Panc1 (cell line): ENCODE measurements at regions not wholly inside any gene's neighbourhood (a gene's known extent, or its start where the extent isn't known, plus 50 kb on each side); places are given as distances from the start of the nearest gene placed in this dataset.
"Not testable (repeated sequence)": the region's sequence is repeated elsewhere in the genome, so short reads cannot be mapped to it uniquely, and the experiment has no call there.

ENCODE experiments used
- ATAC-seq: fragments of 200-7000 bp; cut with Tn5 transposase; 2 replicates; pipeline ENCODE4 v1.9.1; 2020; ENCODE audit warnings: mild to moderate bottlenecking, moderate library complexity
- BruUV-seq: library from RNA; stranded (reverse); fragments of 400-500 nt; replicated peaks from 2 replicates; lab custom pipeline; 2021; lab: Mats Ljungman, UMichigan
- CTCF ChIA-PET: fragments of 300-600 bp; sonication (Branson Sonifier 250); formaldehyde crosslinking; loops from one replicate; lab custom pipeline; 2022; ENCODE audit warnings: antibody characterized with exemption; lab: Charles Lee
- POLR2A ChIA-PET: fragments of 300-600 bp; sonication (Branson Sonifier 250); formaldehyde crosslinking; loops from one replicate; lab custom pipeline; 2022; ENCODE audit warnings: antibody characterized with exemption; lab: Charles Lee
- DNase-seq: peaks from one replicate; pipeline ENCODE4 v3.0.0-alpha.2; 2010; ENCODE audit warnings: low read depth, low spot score
- H3K27ac ChIP-seq: 2 replicates; pipeline ENCODE4 v1.5.1; 2011; ENCODE audit warnings: mild to moderate bottlenecking, low read length, inconsistent platforms
- H3K27me3 ChIP-seq: fragments of 200-500 bp; sonication (Bioruptor generic); 2 replicates; pipeline ENCODE4 v1.6.0; 2014; ENCODE audit warnings: low read length, inconsistent platforms; ENCODE audit not compliant: control insufficient read depth, insufficient read depth
- H3K36me3 ChIP-seq: fragments of 200-500 bp; sonication (Bioruptor generic); 2 replicates; pipeline ENCODE4 v1.5.1; 2014; ENCODE audit warnings: inconsistent platforms, mild to moderate bottlenecking, low read length, moderate library complexity; ENCODE audit not compliant: control insufficient read depth, insufficient read depth
- H3K4me1 ChIP-seq: 2 replicates; pipeline ENCODE4 v1.5.1; 2011; ENCODE audit warnings: inconsistent platforms, mild to moderate bottlenecking, low read length, moderate library complexity; ENCODE audit not compliant: control insufficient read depth, insufficient read depth
- H3K4me3 ChIP-seq, 2 experiments: 2 replicates each; pipeline ENCODE4 v1.5.1; 2011 to 2012; ENCODE audit warnings: low read depth in 2 of 2, low read length in 2 of 2, mild to moderate bottlenecking in 2 of 2, inconsistent platforms in 1 of 2, moderate library complexity in 1 of 2
- H3K9me3 ChIP-seq: fragments of 200-500 bp; sonication (Bioruptor generic); 2 replicates; pipeline ENCODE4 v1.5.1; 2014; ENCODE audit warnings: low read depth, mild to moderate bottlenecking, inconsistent platforms, low read length, moderate library complexity; ENCODE audit not compliant: control insufficient read depth, insufficient read depth
- POLR2AphosphoS5 ChIP-seq: IDR thresholded peaks from 2 replicates; pipeline ENCODE4 v1.6.1; 2012; ENCODE audit warnings: mild to moderate bottlenecking, low read depth, low read length, moderate library complexity
- SIN3A ChIP-seq: IDR thresholded peaks from 2 replicates; pipeline ENCODE4 v1.6.1; 2012; ENCODE audit warnings: low read depth, mild to moderate bottlenecking, low read length, moderate library complexity, borderline replicate concordance; ENCODE audit not compliant: insufficient read depth
- TCF7L2 ChIP-seq: IDR thresholded peaks from 2 replicates; pipeline ENCODE4 v1.6.1; 2011; ENCODE audit warnings: mild to moderate bottlenecking, low read depth, low read length, inconsistent platforms
- in situ Hi-C: cut with HindIII; loops from 2 replicates; pipeline ENCODE4 v1.10.0; 2016; ENCODE audit warnings: low sequenced_read_pairs, low pct_unique_long_range_greater_than_20kb
- intact Hi-C: fragments of 100-400 bp; cut with micrococcal nuclease; formaldehyde crosslinking; loops from one replicate; pipeline ENCODE4 v1.10.0; 2022; ENCODE audit not compliant: unreplicated experiment
- TF ChIP-seq, protein P1 (sequence below): fragments of 450-650 bp; IDR thresholded peaks from 2 replicates; pipeline ENCODE4 v1.5.1; 2017; ENCODE audit warnings: mild to moderate bottlenecking
- TF ChIP-seq, protein P2 (sequence below), 2 experiments: IDR thresholded peaks; 2 replicates each; pipeline ENCODE4 v1.6.1; 2011 to 2012; ENCODE audit warnings: low read depth in 2 of 2, control low read depth in 1 of 2, low read length in 1 of 2, mild to moderate bottlenecking in 1 of 2, moderate library complexity in 1 of 2; ENCODE audit not compliant: insufficient read depth in 1 of 2

DNA sequence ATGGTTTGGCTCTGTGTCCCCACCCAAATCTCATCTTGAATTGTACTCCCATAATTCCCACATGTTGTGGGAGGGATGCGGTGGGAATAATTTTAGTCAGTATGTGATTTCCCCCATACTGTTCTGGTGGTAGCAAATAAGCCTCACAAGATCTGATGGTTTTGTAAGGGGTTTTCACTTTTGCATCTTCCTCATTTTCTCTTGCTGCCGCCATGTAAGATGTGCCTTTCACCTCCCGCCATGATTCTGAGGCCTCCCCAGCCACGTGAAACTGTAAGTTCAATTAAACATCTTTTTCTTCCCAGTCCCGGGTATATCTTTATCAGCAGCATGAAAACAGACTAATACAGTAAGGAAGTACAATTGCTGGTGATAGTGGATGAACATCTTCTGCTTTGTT lies 269.9 kb upstream of the NR2F2 start:
- intact Hi-C loops = loop anchor here (10.0 kb wide), 1 partner anchor 1684 kb away; no protein-coding TSS in a partner anchor
- H3K27me3 ChIP-seq, H3K9me3 ChIP-seq, in situ Hi-C loops, H3K4me3 ChIP-seq, H3K4me1 ChIP-seq, H3K27ac ChIP-seq, POLR2A ChIA-PET, ATAC-seq, BruUV-seq, DNase-seq, H3K36me3 ChIP-seq: not testable (repeated sequence)
- CTCF ChIA-PET = interaction anchor here (0.6 kb wide), 1 partner anchor 8 kb away, joined by 3 read pairs; no protein-coding TSS in a partner anchor

DNA sequence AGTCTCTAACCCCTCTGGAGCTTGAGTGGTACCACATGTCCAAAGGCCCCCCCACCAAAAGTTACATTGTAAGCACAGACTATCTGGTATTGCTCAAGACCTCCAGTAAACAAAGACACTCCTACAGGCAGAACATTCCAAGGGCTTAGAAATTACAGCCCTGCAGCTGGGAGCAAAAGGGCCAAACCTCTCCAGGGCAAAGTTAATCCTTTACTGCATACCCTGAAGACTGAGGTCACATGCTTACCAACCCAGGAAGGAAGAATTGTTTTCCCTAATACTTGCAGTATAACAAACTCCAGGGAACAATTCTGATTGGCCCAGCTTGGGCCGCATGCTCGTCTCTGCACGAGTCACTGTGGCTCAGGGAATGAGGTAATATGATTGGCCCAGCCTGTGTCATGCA lies 266.1 kb upstream of the NR2F2 start:
- Histone ChIP-seq H3K27me3 (no peaks in the 10 kb centered on the region), H3K36me3 (no peaks in the 10 kb centered on the region), H3K9me3 (no peaks in the 10 kb centered on the region), H3K4me3 (no peak overlapping the region), H3K4me1 (no peaks in the 10 kb centered on the region), H3K27ac (no peak overlapping the region)
- no peak for DNase-seq
- BruUV-seq = no TSS peak
- CTCF ChIA-PET = no interaction called here
- intact Hi-C loops (loop anchor here (10.0 kb wide), 1 partner anchor 1680 kb away; no protein-coding TSS in a partner anchor), in situ Hi-C loops (no loop called here)
- POLR2A ChIA-PET = no interaction called here
- ATAC-seq = no peak
- no peak for TF ChIP-seq POLR2AphosphoS5
- TF ChIP-seq, protein P1, sequence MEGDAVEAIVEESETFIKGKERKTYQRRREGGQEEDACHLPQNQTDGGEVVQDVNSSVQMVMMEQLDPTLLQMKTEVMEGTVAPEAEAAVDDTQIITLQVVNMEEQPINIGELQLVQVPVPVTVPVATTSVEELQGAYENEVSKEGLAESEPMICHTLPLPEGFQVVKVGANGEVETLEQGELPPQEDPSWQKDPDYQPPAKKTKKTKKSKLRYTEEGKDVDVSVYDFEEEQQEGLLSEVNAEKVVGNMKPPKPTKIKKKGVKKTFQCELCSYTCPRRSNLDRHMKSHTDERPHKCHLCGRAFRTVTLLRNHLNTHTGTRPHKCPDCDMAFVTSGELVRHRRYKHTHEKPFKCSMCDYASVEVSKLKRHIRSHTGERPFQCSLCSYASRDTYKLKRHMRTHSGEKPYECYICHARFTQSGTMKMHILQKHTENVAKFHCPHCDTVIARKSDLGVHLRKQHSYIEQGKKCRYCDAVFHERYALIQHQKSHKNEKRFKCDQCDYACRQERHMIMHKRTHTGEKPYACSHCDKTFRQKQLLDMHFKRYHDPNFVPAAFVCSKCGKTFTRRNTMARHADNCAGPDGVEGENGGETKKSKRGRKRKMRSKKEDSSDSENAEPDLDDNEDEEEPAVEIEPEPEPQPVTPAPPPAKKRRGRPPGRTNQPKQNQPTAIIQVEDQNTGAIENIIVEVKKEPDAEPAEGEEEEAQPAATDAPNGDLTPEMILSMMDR = no peak
- TF ChIP-seq, protein P2, sequence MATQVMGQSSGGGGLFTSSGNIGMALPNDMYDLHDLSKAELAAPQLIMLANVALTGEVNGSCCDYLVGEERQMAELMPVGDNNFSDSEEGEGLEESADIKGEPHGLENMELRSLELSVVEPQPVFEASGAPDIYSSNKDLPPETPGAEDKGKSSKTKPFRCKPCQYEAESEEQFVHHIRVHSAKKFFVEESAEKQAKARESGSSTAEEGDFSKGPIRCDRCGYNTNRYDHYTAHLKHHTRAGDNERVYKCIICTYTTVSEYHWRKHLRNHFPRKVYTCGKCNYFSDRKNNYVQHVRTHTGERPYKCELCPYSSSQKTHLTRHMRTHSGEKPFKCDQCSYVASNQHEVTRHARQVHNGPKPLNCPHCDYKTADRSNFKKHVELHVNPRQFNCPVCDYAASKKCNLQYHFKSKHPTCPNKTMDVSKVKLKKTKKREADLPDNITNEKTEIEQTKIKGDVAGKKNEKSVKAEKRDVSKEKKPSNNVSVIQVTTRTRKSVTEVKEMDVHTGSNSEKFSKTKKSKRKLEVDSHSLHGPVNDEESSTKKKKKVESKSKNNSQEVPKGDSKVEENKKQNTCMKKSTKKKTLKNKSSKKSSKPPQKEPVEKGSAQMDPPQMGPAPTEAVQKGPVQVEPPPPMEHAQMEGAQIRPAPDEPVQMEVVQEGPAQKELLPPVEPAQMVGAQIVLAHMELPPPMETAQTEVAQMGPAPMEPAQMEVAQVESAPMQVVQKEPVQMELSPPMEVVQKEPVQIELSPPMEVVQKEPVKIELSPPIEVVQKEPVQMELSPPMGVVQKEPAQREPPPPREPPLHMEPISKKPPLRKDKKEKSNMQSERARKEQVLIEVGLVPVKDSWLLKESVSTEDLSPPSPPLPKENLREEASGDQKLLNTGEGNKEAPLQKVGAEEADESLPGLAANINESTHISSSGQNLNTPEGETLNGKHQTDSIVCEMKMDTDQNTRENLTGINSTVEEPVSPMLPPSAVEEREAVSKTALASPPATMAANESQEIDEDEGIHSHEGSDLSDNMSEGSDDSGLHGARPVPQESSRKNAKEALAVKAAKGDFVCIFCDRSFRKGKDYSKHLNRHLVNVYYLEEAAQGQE (IDR thresholded peaks at IDR 0.05; ENCODE audit: insufficient read depth in 1 of 2, low read depth in 2 of 2, low read length in 1 of 2) = no peak
- no peak for TF ChIP-seq TCF7L2
- TF ChIP-seq SIN3A = no peak

DNA sequence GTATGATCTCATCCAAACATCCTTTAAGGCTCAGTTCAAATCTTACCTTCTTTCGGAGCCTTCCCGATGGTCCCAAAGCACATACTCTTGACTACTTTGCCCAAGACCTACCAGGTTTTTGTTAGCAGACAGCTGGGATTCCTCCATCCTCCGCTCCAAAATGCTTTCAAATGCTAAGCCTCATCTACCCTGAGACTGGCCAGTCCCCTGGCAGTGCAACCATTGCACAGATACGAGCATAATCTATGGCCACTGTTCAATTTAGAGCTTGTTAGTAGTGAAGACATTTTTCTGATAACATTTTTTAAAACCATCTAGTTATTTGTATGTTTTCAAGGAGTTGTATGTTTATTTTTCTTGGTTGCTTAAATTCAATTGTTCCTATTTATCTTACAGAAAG lies 264.4 kb upstream of the NR2F2 start:
- Histone ChIP-seq H3K36me3 (no peaks in the 10 kb centered on the region), H3K4me3 (no peak overlapping the region), H3K9me3 (no peaks in the 10 kb centered on the region), H3K27ac (no peak overlapping the region), H3K27me3 (no peaks in the 10 kb centered on the region), H3K4me1 (no peaks in the 10 kb centered on the region)
- ATAC-seq (no peak), DNase-seq (no peak)
- intact Hi-C loops (loop anchor here (10.0 kb wide), 1 partner anchor 1679 kb away; no protein-coding TSS in a partner anchor), in situ Hi-C loops (no loop called here)
- no TSS peak for BruUV-seq
- TF ChIP-seq, protein P1 = no peak
- CTCF ChIA-PET = no interaction called here
- POLR2A ChIA-PET = no interaction called here
